ENCODE measurements at regions not wholly inside any gene's neighbourhood (a gene's known extent, or its start where the extent isn't known, plus 50 kb on each side); places are given as distances from the start of the nearest gene placed in this dataset.

- in situ Hi-C loops (cut with HindIII; ENCODE audit: extremely low pct_ligation_motif_present, low pct_unique_long_range_greater_than_20kb) (no loop called here), intact Hi-C loops (cut with micrococcal nuclease; ENCODE audit: unreplicated experiment) (no loop called here)
- DNase-seq (ENCODE audit: low spot score) (no peak), ATAC-seq (no peak), FAIRE-seq (no peak)
- Histone ChIP-seq H3K27ac (ENCODE audit: extremely low read length, insufficient read depth, low read length) (no peak overlapping the region), H2AFZ (ENCODE audit: low read length) (no peak overlapping the region), H3K4me3 (replicated peaks in 1 of 3; ENCODE audit: insufficient read depth in 1 of 3, low read depth in 2 of 3, low read length in 3 of 3) (no peak overlapping the region), H3K27me3 (ENCODE audit: control insufficient read depth in 1 of 2, insufficient read depth in 2 of 2, low read length in 2 of 2) (peaks cover 0 to 4% of the 10 kb centered on the region in 2 experiments; a peak in 2 of 5 replicates), H3K36me3 (replicated peaks in 1 of 2; ENCODE audit: control insufficient read depth in 1 of 2, insufficient read depth in 2 of 2, low read length in 2 of 2) (no peaks in the 10 kb centered on the region), H4K20me1 (ENCODE audit: insufficient read depth, low read length) (no peaks in the 10 kb centered on the region), H3K4me2 (ENCODE audit: low read depth, low read length) (no peak overlapping the region), H3K9me3 (ENCODE audit: low read length) (no peaks in the 10 kb centered on the region), H3K9ac (ENCODE audit: insufficient read depth, low read depth, low read length) (no peak overlapping the region), H3K4me1 (ENCODE audit: insufficient read depth, low read length) (no peaks in the 10 kb centered on the region), H3K79me2 (ENCODE audit: insufficient read depth, low read length) (no peaks in the 10 kb centered on the region)
- no TSS peak for BruUV-seq (replicated peaks)
- ChIA-PET POLR2A (no interaction called here), CTCF (ENCODE audit: low intra/inter-chr PET ratio, low total read pairs) (no interaction called here)
- WGBS (ENCODE audit: low lambda C conversion rate), result 23% methylated on average over 5 of the region's 5 CpGs
- TF ChIP-seq ZNF879 (CRISPR knock-in tag; IDR thresholded peaks at IDR 0.05), result no peak
- no peak for TF ChIP-seq ZNF296 (CRISPR knock-in tag; conservative IDR thresholded peaks at IDR 0.05)
- TF ChIP-seq, protein P1, sequence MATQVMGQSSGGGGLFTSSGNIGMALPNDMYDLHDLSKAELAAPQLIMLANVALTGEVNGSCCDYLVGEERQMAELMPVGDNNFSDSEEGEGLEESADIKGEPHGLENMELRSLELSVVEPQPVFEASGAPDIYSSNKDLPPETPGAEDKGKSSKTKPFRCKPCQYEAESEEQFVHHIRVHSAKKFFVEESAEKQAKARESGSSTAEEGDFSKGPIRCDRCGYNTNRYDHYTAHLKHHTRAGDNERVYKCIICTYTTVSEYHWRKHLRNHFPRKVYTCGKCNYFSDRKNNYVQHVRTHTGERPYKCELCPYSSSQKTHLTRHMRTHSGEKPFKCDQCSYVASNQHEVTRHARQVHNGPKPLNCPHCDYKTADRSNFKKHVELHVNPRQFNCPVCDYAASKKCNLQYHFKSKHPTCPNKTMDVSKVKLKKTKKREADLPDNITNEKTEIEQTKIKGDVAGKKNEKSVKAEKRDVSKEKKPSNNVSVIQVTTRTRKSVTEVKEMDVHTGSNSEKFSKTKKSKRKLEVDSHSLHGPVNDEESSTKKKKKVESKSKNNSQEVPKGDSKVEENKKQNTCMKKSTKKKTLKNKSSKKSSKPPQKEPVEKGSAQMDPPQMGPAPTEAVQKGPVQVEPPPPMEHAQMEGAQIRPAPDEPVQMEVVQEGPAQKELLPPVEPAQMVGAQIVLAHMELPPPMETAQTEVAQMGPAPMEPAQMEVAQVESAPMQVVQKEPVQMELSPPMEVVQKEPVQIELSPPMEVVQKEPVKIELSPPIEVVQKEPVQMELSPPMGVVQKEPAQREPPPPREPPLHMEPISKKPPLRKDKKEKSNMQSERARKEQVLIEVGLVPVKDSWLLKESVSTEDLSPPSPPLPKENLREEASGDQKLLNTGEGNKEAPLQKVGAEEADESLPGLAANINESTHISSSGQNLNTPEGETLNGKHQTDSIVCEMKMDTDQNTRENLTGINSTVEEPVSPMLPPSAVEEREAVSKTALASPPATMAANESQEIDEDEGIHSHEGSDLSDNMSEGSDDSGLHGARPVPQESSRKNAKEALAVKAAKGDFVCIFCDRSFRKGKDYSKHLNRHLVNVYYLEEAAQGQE (IDR thresholded peaks at IDR 0.05; ENCODE audit: borderline replicate concordance in 1 of 2, low read depth in 1 of 2, low read length in 2 of 2), result no peak
- TF ChIP-seq DR1 (CRISPR knock-in tag; IDR thresholded peaks at IDR 0.05), result no peak
- TF ChIP-seq ZBTB7A (CRISPR knock-in tag; IDR thresholded peaks at IDR 0.05), result no peak
- no peak for TF ChIP-seq ZBTB37 (CRISPR knock-in tag; IDR thresholded peaks at IDR 0.05)
- no peak for TF ChIP-seq HIVEP1 (CRISPR knock-in tag; IDR thresholded peaks at IDR 0.05)
- TF ChIP-seq ZNF414 (CRISPR knock-in tag; IDR thresholded peaks at IDR 0.05), result no peak
- TF ChIP-seq, protein P2, sequence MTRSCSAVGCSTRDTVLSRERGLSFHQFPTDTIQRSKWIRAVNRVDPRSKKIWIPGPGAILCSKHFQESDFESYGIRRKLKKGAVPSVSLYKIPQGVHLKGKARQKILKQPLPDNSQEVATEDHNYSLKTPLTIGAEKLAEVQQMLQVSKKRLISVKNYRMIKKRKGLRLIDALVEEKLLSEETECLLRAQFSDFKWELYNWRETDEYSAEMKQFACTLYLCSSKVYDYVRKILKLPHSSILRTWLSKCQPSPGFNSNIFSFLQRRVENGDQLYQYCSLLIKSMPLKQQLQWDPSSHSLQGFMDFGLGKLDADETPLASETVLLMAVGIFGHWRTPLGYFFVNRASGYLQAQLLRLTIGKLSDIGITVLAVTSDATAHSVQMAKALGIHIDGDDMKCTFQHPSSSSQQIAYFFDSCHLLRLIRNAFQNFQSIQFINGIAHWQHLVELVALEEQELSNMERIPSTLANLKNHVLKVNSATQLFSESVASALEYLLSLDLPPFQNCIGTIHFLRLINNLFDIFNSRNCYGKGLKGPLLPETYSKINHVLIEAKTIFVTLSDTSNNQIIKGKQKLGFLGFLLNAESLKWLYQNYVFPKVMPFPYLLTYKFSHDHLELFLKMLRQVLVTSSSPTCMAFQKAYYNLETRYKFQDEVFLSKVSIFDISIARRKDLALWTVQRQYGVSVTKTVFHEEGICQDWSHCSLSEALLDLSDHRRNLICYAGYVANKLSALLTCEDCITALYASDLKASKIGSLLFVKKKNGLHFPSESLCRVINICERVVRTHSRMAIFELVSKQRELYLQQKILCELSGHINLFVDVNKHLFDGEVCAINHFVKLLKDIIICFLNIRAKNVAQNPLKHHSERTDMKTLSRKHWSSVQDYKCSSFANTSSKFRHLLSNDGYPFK (CRISPR knock-in tag; IDR thresholded peaks at IDR 0.05; ENCODE audit: borderline replicate concordance), result no peak
- no peak for TF ChIP-seq RARG (CRISPR knock-in tag; IDR thresholded peaks at IDR 0.05; ENCODE audit: low read depth)
- TF ChIP-seq ATF1 (CRISPR knock-in tag; IDR thresholded peaks at IDR 0.05), result no peak
- TF ChIP-seq, protein P3, sequence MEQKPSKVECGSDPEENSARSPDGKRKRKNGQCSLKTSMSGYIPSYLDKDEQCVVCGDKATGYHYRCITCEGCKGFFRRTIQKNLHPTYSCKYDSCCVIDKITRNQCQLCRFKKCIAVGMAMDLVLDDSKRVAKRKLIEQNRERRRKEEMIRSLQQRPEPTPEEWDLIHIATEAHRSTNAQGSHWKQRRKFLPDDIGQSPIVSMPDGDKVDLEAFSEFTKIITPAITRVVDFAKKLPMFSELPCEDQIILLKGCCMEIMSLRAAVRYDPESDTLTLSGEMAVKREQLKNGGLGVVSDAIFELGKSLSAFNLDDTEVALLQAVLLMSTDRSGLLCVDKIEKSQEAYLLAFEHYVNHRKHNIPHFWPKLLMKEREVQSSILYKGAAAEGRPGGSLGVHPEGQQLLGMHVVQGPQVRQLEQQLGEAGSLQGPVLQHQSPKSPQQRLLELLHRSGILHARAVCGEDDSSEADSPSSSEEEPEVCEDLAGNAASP (CRISPR knock-in tag; IDR thresholded peaks at IDR 0.05; ENCODE audit: borderline replicate concordance), result no peak
- no peak for TF ChIP-seq ZNF451 (CRISPR knock-in tag; IDR thresholded peaks at IDR 0.05)
- no peak for TF ChIP-seq ZGPAT (CRISPR knock-in tag; IDR thresholded peaks at IDR 0.05)
Measured at GRCh38 chr5:158166424-158166823, 307.5 kb upstream of the CLINT1 start.
